ENCODE measurements at regions not wholly inside any gene's neighbourhood (a gene's known extent, or its start where the extent isn't known, plus 50 kb on each side); places are given as distances from the start of the nearest gene placed in this dataset.

GRCh38 chr3:168782193-168782592, 686.5 kb upstream of the GOLIM4 start:
- TF ChIP-seq CTCF (IDR thresholded peaks at IDR 0.05) (no peak), POLR2A (IDR thresholded peaks at IDR 0.05) (no peak)
